H1 (cell line): ENCODE measurements at regions not wholly inside any gene's neighbourhood (a gene's known extent, or its start where the extent isn't known, plus 50 kb on each side); places are given as distances from the start of the nearest gene placed in this dataset.

Source experiments
- BACH1 ChIP-seq: IDR thresholded peaks from 2 replicates; pipeline ENCODE4 v1.6.1; 2012; ENCODE audit warnings: low read length, improper control_type of control experiment
- BRCA1 ChIP-seq: IDR thresholded peaks from 2 replicates; pipeline ENCODE4 v1.6.1; 2012; ENCODE audit warnings: low read depth, low read length, improper control_type of control experiment
- NRF1 ChIP-seq: IDR thresholded peaks from 2 replicates; pipeline ENCODE4 v1.6.1; 2011; ENCODE audit warnings: mild to moderate bottlenecking, low read depth, low read length, improper control_type of control experiment
- POU5F1 ChIP-seq: IDR thresholded peaks from 2 replicates; pipeline ENCODE4 v1.6.1; 2011; ENCODE audit warnings: low read depth, mild to moderate bottlenecking, low read length, moderate library complexity
- RAD21 ChIP-seq, 2 experiments: IDR thresholded peaks in 1 of 2; conservative IDR thresholded peaks in 1 of 2; 2 replicates each; pipeline ENCODE4 v1.6.1; 2011; ENCODE audit warnings: low read depth in 2 of 2, low read length in 2 of 2, improper control_type of control experiment in 1 of 2, inconsistent platforms in 1 of 2, mild to moderate bottlenecking in 1 of 2, moderate library complexity in 1 of 2
- RBBP5 ChIP-seq: IDR thresholded peaks from 2 replicates; pipeline ENCODE4 v1.7.1; 2012; ENCODE audit warnings: low read depth, mild to moderate bottlenecking, inconsistent platforms, low read length, moderate library complexity, borderline replicate concordance
- RNF2 ChIP-seq: fragments of 200-900, 300-1000 bp; sonication (generic); IDR thresholded peaks from 2 replicates; pipeline ENCODE4 v1.7.1; 2016; ENCODE audit warnings: borderline replicate concordance, low read depth, mild to moderate bottlenecking, antibody characterized with exemption, low read length; ENCODE audit not compliant: poor library complexity, severe bottlenecking; ENCODE audit errors: missing control alignments
- ZNF274 ChIP-seq: IDR thresholded peaks from 2 replicates; pipeline ENCODE4 v1.7.0; 2012; ENCODE audit warnings: low read length, borderline replicate concordance; ENCODE audit errors: extremely low read depth

GRCh38 chr4:154936873-154937272, 155.8 kb downstream of the RBM46 start (continued):
- TF ChIP-seq RAD21 (IDR thresholded peaks at IDR 0.05 in 1 of 2, conservative IDR thresholded peaks at IDR 0.05 in 1 of 2; ENCODE audit: low read depth in 2 of 2, low read length in 2 of 2) (no peak), NRF1 (no peak), RNF2 (no peak), BRCA1 (no peak), RBBP5 (no peak), ZNF274 (no peak), POU5F1 (no peak), BACH1 (no peak)
